ENCODE measurements at regions not wholly inside any gene's neighbourhood (a gene's known extent, or its start where the extent isn't known, plus 50 kb on each side); places are given as distances from the start of the nearest gene placed in this dataset.

- TF ChIP-seq FOXA1 (IDR thresholded peaks at IDR 0.05) = no peak
- CTCF ChIA-PET = no interaction called here
- DNase-seq (ENCODE audit: extremely low spot score) = no peak
- POLR2A ChIA-PET = no interaction called here
These were observed 911.6 kb downstream of the EPHA4 start for GRCh38 chr2:220660277-220661145.

GRCh38 chr2:220662431-220662830 lies 909.7 kb downstream of the EPHA4 start:
- TF ChIP-seq NFRKB (IDR thresholded peaks at IDR 0.05) (no peak), L3MBTL2 (conservative IDR thresholded peaks at IDR 0.05) (no peak), TARDBP (IDR thresholded peaks at IDR 0.05) (no peak), SUZ12 (IDR thresholded peaks at IDR 0.05) (no peak), FOXA1 (IDR thresholded peaks at IDR 0.05) (no peak), FOXM1 (IDR thresholded peaks at IDR 0.05; ENCODE audit: borderline replicate concordance) (no peak), CTBP1 (IDR thresholded peaks at IDR 0.05; ENCODE audit: borderline replicate concordance) (no peak), LEF1 (IDR thresholded peaks at IDR 0.05; ENCODE audit: borderline replicate concordance) (no peak), PKNOX1 (IDR thresholded peaks at IDR 0.05) (no peak), ELF4 (IDR thresholded peaks at IDR 0.05) (no peak), BHLHE40 (IDR thresholded peaks at IDR 0.05; ENCODE audit: borderline replicate concordance) (no peak), ZNF384 (IDR thresholded peaks at IDR 0.05) (no peak), SP1 (IDR thresholded peaks at IDR 0.05) (no peak), FOXK2 (IDR thresholded peaks at IDR 0.05) (no peak), HDGF (IDR thresholded peaks at IDR 0.05; ENCODE audit: borderline replicate concordance) (no peak), ARNT (IDR thresholded peaks at IDR 0.05) (no peak)

GRCh38 chr2:220663065-220663464 lies 909.0 kb downstream of the EPHA4 start:
- TF ChIP-seq FOXK2 (IDR thresholded peaks at IDR 0.05) = no peak
- TF ChIP-seq FOXA1 (IDR thresholded peaks at IDR 0.05) = no peak
- TF ChIP-seq L3MBTL2 (conservative IDR thresholded peaks at IDR 0.05) = no peak
- no peak for TF ChIP-seq PKNOX1 (IDR thresholded peaks at IDR 0.05)
- no peak for TF ChIP-seq SP1 (IDR thresholded peaks at IDR 0.05)
- TF ChIP-seq SUZ12 (IDR thresholded peaks at IDR 0.05) = no peak
- TF ChIP-seq CTBP1 (IDR thresholded peaks at IDR 0.05; ENCODE audit: borderline replicate concordance) = no peak
- TF ChIP-seq ELF4 (IDR thresholded peaks at IDR 0.05) = no peak
- TF ChIP-seq FOXM1 (IDR thresholded peaks at IDR 0.05; ENCODE audit: borderline replicate concordance) = no peak
- no peak for TF ChIP-seq LEF1 (IDR thresholded peaks at IDR 0.05; ENCODE audit: borderline replicate concordance)
- TF ChIP-seq NFRKB (IDR thresholded peaks at IDR 0.05) = no peak
- TF ChIP-seq BHLHE40 (IDR thresholded peaks at IDR 0.05; ENCODE audit: borderline replicate concordance) = no peak
- no peak for TF ChIP-seq TARDBP (IDR thresholded peaks at IDR 0.05)
- TF ChIP-seq ZNF384 (IDR thresholded peaks at IDR 0.05) = no peak
- TF ChIP-seq ARNT (IDR thresholded peaks at IDR 0.05) = no peak
- TF ChIP-seq HDGF (IDR thresholded peaks at IDR 0.05; ENCODE audit: borderline replicate concordance) = no peak
- ChIA-PET CTCF (no interaction called here), POLR2A (no interaction called here)
- no peak for DNase-seq (ENCODE audit: extremely low spot score)

More at GRCh38 chr2:220662431-220662830, 909.7 kb downstream of the EPHA4 start:
- no peak for DNase-seq (ENCODE audit: extremely low spot score)
- ChIA-PET POLR2A (no interaction called here), CTCF (no interaction called here)

- DNase-seq (ENCODE audit: extremely low spot score) = no peak
- CTCF ChIA-PET = interaction anchor here (0.8 kb wide), 1 partner anchor 344 kb away, joined by 3 read pairs; no protein-coding TSS in a partner anchor
- POLR2A ChIA-PET = no interaction called here
- TF ChIP-seq L3MBTL2 (conservative IDR thresholded peaks at IDR 0.05) = no peak
- TF ChIP-seq SUZ12 (IDR thresholded peaks at IDR 0.05) = no peak
- no peak for TF ChIP-seq FOXK2 (IDR thresholded peaks at IDR 0.05)
- TF ChIP-seq ELF4 (IDR thresholded peaks at IDR 0.05) = no peak
- TF ChIP-seq ARNT (IDR thresholded peaks at IDR 0.05) = no peak
- no peak for TF ChIP-seq CTBP1 (IDR thresholded peaks at IDR 0.05; ENCODE audit: borderline replicate concordance)
- TF ChIP-seq BHLHE40 (IDR thresholded peaks at IDR 0.05; ENCODE audit: borderline replicate concordance) = no peak
- TF ChIP-seq TARDBP (IDR thresholded peaks at IDR 0.05) = no peak
- no peak for TF ChIP-seq HDGF (IDR thresholded peaks at IDR 0.05; ENCODE audit: borderline replicate concordance)
- no peak for TF ChIP-seq NFRKB (IDR thresholded peaks at IDR 0.05)
- no peak for TF ChIP-seq FOXA1 (IDR thresholded peaks at IDR 0.05)
- no peak for TF ChIP-seq LEF1 (IDR thresholded peaks at IDR 0.05; ENCODE audit: borderline replicate concordance)
- no peak for TF ChIP-seq ZNF384 (IDR thresholded peaks at IDR 0.05)
These were observed 907.6 kb downstream of the EPHA4 start for GRCh38 chr2:220664272-220665107.

GRCh38 chr2:220665108-220665471 lies 907.0 kb downstream of the EPHA4 start:
- CTCF ChIA-PET = interaction anchor here (0.8 kb wide), 1 partner anchor 343 kb away, joined by 3 read pairs; no protein-coding TSS in a partner anchor
- TF ChIP-seq SP1 (IDR thresholded peaks at IDR 0.05) = no peak
- no peak for TF ChIP-seq BHLHE40 (IDR thresholded peaks at IDR 0.05; ENCODE audit: borderline replicate concordance)
- TF ChIP-seq FOXA1 (IDR thresholded peaks at IDR 0.05) = no peak
- no peak for TF ChIP-seq FOXK2 (IDR thresholded peaks at IDR 0.05)
- TF ChIP-seq LEF1 (IDR thresholded peaks at IDR 0.05; ENCODE audit: borderline replicate concordance) = no peak
- no peak for TF ChIP-seq ELF4 (IDR thresholded peaks at IDR 0.05)
- TF ChIP-seq ARNT (IDR thresholded peaks at IDR 0.05) = no peak
- TF ChIP-seq HDGF (IDR thresholded peaks at IDR 0.05; ENCODE audit: borderline replicate concordance) = no peak
- no peak for TF ChIP-seq TARDBP (IDR thresholded peaks at IDR 0.05)
- TF ChIP-seq CTBP1 (IDR thresholded peaks at IDR 0.05; ENCODE audit: borderline replicate concordance) = no peak
- TF ChIP-seq PKNOX1 (IDR thresholded peaks at IDR 0.05) = no peak
- TF ChIP-seq L3MBTL2 (conservative IDR thresholded peaks at IDR 0.05) = no peak
- TF ChIP-seq SUZ12 (IDR thresholded peaks at IDR 0.05) = no peak
- no peak for TF ChIP-seq FOXM1 (IDR thresholded peaks at IDR 0.05; ENCODE audit: borderline replicate concordance)
- TF ChIP-seq NFRKB (IDR thresholded peaks at IDR 0.05) = no peak
- TF ChIP-seq ZNF384 (IDR thresholded peaks at IDR 0.05) = no peak
- no peak for DNase-seq (ENCODE audit: extremely low spot score)
- POLR2A ChIA-PET = no interaction called here

All from HEK293T (cell line).